ENCODE measurements at regions not wholly inside any gene's neighbourhood (a gene's known extent, or its start where the extent isn't known, plus 50 kb on each side); places are given as distances from the start of the nearest gene placed in this dataset.

DNA sequence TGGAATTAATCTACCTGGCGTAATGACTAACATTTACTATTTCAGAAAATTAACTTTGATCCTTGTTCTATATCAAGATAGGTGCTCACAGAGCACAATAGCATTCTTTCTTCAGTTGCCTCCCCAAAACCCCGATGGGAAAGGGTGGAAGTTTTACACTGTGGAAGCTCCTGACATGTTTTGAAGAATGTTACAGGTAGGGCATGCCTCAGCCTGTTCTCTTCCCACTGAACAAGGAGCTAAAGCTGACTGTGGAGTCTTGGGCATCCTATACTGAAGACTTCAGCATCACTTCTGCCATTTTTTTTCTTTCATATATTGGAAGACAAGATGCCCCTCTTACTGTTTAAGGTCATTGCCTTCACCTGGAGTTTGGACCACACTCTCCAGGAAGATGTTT is 211.2 kb downstream of the SPP2 start:
- H3K27ac ChIP-seq (ENCODE audit: insufficient read depth in 1 of 2, low read depth in 1 of 2, low read length in 2 of 2, poor library complexity in 1 of 2, severe bottlenecking in 2 of 2) = no peak overlapping the region
- ChIA-PET CTCF (no interaction called here), POLR2A (no interaction called here)
- no peaks in the 10 kb centered on the region for H3K36me3 ChIP-seq (ENCODE audit: control insufficient read depth in 4 of 4, insufficient read depth in 4 of 4, low read length in 3 of 4)
- no peak overlapping the region for H3K4me3 ChIP-seq (ENCODE audit: control insufficient read depth in 1 of 7, extremely low read depth in 1 of 7, insufficient read depth in 4 of 7, low read depth in 2 of 7, low read length in 6 of 7)
- H3K9me3 ChIP-seq (ENCODE audit: control extremely low read depth in 1 of 5, control insufficient read depth in 4 of 5, insufficient read depth in 2 of 5, low read depth in 1 of 5, low read length in 4 of 5) = no peaks in the 10 kb centered on the region
- no peak for DNase-seq
- 100% methylated on average over 1 of the region's 2 CpGs for WGBS (ENCODE audit: insufficient coverage)
- peaks cover 0 to 15% (median 8%) of the 10 kb centered on the region in 5 experiments for H3K27me3 ChIP-seq (replicated peaks in 2 of 5; ENCODE audit: control insufficient read depth in 4 of 5, insufficient read depth in 5 of 5, low read length in 4 of 5)
- H3K4me1 ChIP-seq (ENCODE audit: control extremely low read depth in 1 of 4, control insufficient read depth in 4 of 4, insufficient read depth in 4 of 4, low read length in 3 of 4) = no peaks in the 10 kb centered on the region

- POLR2A ChIA-PET = no interaction called here
- Histone ChIP-seq H3K4me3 (ENCODE audit: control insufficient read depth in 1 of 7, extremely low read depth in 1 of 7, insufficient read depth in 4 of 7, low read depth in 2 of 7, low read length in 6 of 7) (no peak overlapping the region), H3K27me3 (replicated peaks in 2 of 5; ENCODE audit: control insufficient read depth in 4 of 5, insufficient read depth in 5 of 5, low read length in 4 of 5) (peaks cover 2 to 21% (median 8%) of the 10 kb centered on the region in 5 experiments), H3K9me3 (ENCODE audit: control extremely low read depth in 1 of 5, control insufficient read depth in 4 of 5, insufficient read depth in 2 of 5, low read depth in 1 of 5, low read length in 4 of 5) (no peaks in the 10 kb centered on the region), H3K4me1 (ENCODE audit: control extremely low read depth in 1 of 4, control insufficient read depth in 4 of 4, insufficient read depth in 4 of 4, low read length in 3 of 4) (no peaks in the 10 kb centered on the region), H3K36me3 (ENCODE audit: control insufficient read depth in 4 of 4, insufficient read depth in 4 of 4, low read length in 3 of 4) (no peaks in the 10 kb centered on the region), H3K27ac (ENCODE audit: insufficient read depth in 1 of 2, low read depth in 1 of 2, low read length in 2 of 2, poor library complexity in 1 of 2, severe bottlenecking in 2 of 2) (no peak overlapping the region)
- 83% methylated on average over 1 of the region's 2 CpGs for WGBS (ENCODE audit: insufficient coverage)
- CTCF ChIA-PET = interaction anchor here (0.6 kb wide), 1 partner anchor 313 kb away, joined by 3 read pairs; no protein-coding TSS in a partner anchor
- DNase-seq = no peak
These were observed 208.9 kb downstream of the SPP2 start for GRCh38 chr2:234259440-234259839.

- no peak for DNase-seq
- no peak overlapping the region for H3K27ac ChIP-seq (ENCODE audit: insufficient read depth in 1 of 2, low read depth in 1 of 2, low read length in 2 of 2, poor library complexity in 1 of 2, severe bottlenecking in 2 of 2)
These were observed 208.2 kb downstream of the SPP2 start for GRCh38 chr2:234258562-234259141.

GRCh38 chr2:234257859-234258561 is 207.5 kb downstream of the SPP2 start:
- DNase-seq = peak; percentile 1 to 22 (median 14)
- Histone ChIP-seq H3K27ac (ENCODE audit: insufficient read depth in 1 of 2, low read depth in 1 of 2, low read length in 2 of 2, poor library complexity in 1 of 2, severe bottlenecking in 2 of 2) (no peak overlapping the region), H3K4me3 (ENCODE audit: control insufficient read depth in 1 of 7, extremely low read depth in 1 of 7, insufficient read depth in 4 of 7, low read depth in 2 of 7, low read length in 6 of 7) (no peak overlapping the region), H3K4me1 (ENCODE audit: control extremely low read depth in 1 of 4, control insufficient read depth in 4 of 4, insufficient read depth in 4 of 4, low read length in 3 of 4) (no peaks in the 10 kb centered on the region), H3K9me3 (ENCODE audit: control extremely low read depth in 1 of 5, control insufficient read depth in 4 of 5, insufficient read depth in 2 of 5, low read depth in 1 of 5, low read length in 4 of 5) (no peaks in the 10 kb centered on the region), H3K27me3 (replicated peaks in 2 of 5; ENCODE audit: control insufficient read depth in 4 of 5, insufficient read depth in 5 of 5, low read length in 4 of 5) (peaks cover 2 to 17% (median 8%) of the 10 kb centered on the region in 5 experiments), H3K36me3 (ENCODE audit: control insufficient read depth in 4 of 4, insufficient read depth in 4 of 4, low read length in 3 of 4) (no peaks in the 10 kb centered on the region)
- WGBS (ENCODE audit: insufficient coverage) = 62% methylated on average over 8 of the region's 10 CpGs
- ChIA-PET CTCF (interaction anchor here (1.4 kb wide), 1 partner anchor 9 kb away, joined by 4 read pairs; no protein-coding TSS in a partner anchor), POLR2A (interaction anchor here (0.7 kb wide), 1 partner anchor 827 kb away, joined by 3 read pairs; no protein-coding TSS in a partner anchor)

More at GRCh38 chr2:234258562-234259141, 208.2 kb downstream of the SPP2 start:
- ChIA-PET POLR2A (interaction anchor here (0.7 kb wide), 1 partner anchor 828 kb away, joined by 3 read pairs; no protein-coding TSS in a partner anchor), CTCF (interaction anchor here (1.4 kb wide), 1 partner anchor 8 kb away, joined by 4 read pairs; no protein-coding TSS in a partner anchor)
- Histone ChIP-seq H3K4me1 (ENCODE audit: control extremely low read depth in 1 of 4, control insufficient read depth in 4 of 4, insufficient read depth in 4 of 4, low read length in 3 of 4) (no peaks in the 10 kb centered on the region), H3K36me3 (ENCODE audit: control insufficient read depth in 4 of 4, insufficient read depth in 4 of 4, low read length in 3 of 4) (no peaks in the 10 kb centered on the region), H3K9me3 (ENCODE audit: control extremely low read depth in 1 of 5, control insufficient read depth in 4 of 5, insufficient read depth in 2 of 5, low read depth in 1 of 5, low read length in 4 of 5) (no peaks in the 10 kb centered on the region), H3K27me3 (replicated peaks in 2 of 5; ENCODE audit: control insufficient read depth in 4 of 5, insufficient read depth in 5 of 5, low read length in 4 of 5) (peaks cover 2 to 18% (median 8%) of the 10 kb centered on the region in 5 experiments), H3K4me3 (ENCODE audit: control insufficient read depth in 1 of 7, extremely low read depth in 1 of 7, insufficient read depth in 4 of 7, low read depth in 2 of 7, low read length in 6 of 7) (no peak overlapping the region)
- 93% methylated on average over 2 of the region's 5 CpGs for WGBS (ENCODE audit: insufficient coverage)

DNA sequence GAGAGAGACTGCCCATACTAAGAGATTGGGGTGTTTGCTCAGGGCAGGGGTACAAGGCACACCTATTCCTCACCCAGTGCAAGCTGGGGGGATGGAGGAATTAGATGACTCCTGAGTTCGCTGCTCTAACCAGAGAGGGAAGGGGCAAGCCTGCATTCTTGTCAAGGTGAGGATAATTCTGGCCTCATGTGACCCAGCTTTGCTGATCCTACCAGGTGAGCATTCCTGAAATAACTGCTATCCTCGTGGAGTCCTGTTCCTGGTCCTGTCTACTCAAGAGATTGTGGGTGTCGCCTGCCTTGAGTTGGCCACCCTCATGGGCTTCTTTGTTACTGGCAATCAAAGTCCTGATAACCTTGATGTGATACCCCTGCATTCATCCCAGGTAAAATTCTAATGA is 206.0 kb downstream of the SPP2 start:
- no peak for DNase-seq
- 68% methylated on average over 3 of the region's 3 CpGs for WGBS (ENCODE audit: insufficient coverage)
- no peak overlapping the region for H3K4me3 ChIP-seq (ENCODE audit: control insufficient read depth in 1 of 7, extremely low read depth in 1 of 7, insufficient read depth in 4 of 7, low read depth in 2 of 7, low read length in 6 of 7)
- H3K36me3 ChIP-seq (ENCODE audit: control insufficient read depth in 4 of 4, insufficient read depth in 4 of 4, low read length in 3 of 4) = no peaks in the 10 kb centered on the region
- ChIA-PET POLR2A (no interaction called here), CTCF (no interaction called here)
- H3K4me1 ChIP-seq (ENCODE audit: control extremely low read depth in 1 of 4, control insufficient read depth in 4 of 4, insufficient read depth in 4 of 4, low read length in 3 of 4) = no peaks in the 10 kb centered on the region
- no peaks in the 10 kb centered on the region for H3K9me3 ChIP-seq (ENCODE audit: control extremely low read depth in 1 of 5, control insufficient read depth in 4 of 5, insufficient read depth in 2 of 5, low read depth in 1 of 5, low read length in 4 of 5)
- H3K27me3 ChIP-seq (replicated peaks in 2 of 5; ENCODE audit: control insufficient read depth in 4 of 5, insufficient read depth in 5 of 5, low read length in 4 of 5) = peaks cover 3 to 24% (median 4%) of the 10 kb centered on the region in 5 experiments
- H3K27ac ChIP-seq (ENCODE audit: insufficient read depth in 1 of 2, low read depth in 1 of 2, low read length in 2 of 2, poor library complexity in 1 of 2, severe bottlenecking in 2 of 2) = no peak overlapping the region

DNA sequence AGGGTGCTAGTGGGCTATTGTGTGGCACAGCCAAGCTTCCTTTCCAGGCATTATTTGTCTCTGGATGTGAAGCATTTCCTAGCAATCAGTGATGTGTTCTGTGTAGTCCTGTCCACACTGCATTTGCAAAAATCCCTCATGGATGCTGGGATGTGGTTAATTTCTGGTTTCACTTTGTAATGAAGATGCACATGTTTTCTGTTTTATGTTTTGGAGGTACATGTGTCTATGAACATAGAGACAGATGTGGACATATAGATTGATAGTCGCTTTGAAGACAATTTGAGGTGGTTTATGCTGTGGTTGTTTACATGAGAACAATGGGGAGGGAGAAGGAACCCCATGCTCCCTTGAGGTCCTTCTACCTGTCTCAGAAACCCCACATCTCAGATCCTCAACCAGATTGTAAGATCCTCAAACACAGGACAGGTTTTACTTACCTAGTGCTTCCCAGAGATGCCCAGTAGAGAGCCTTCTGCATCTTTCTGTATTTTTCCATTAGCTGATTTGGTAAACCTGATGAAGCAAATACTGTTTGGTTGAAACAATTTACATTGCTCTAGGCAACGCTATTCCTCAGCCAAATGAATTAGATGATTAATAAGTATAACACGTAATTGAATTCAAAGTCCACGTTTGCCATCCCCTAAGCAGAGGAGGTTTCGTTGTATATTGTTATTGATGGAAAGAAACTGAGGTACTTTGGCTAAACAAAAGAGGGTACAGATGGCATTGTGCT is 204.4 kb downstream of the SPP2 start:
- Histone ChIP-seq H3K36me3 (ENCODE audit: control insufficient read depth in 4 of 4, insufficient read depth in 4 of 4, low read length in 3 of 4) (no peaks in the 10 kb centered on the region), H3K4me1 (ENCODE audit: control extremely low read depth in 1 of 4, control insufficient read depth in 4 of 4, insufficient read depth in 4 of 4, low read length in 3 of 4) (no peaks in the 10 kb centered on the region), H3K4me3 (ENCODE audit: control insufficient read depth in 1 of 7, extremely low read depth in 1 of 7, insufficient read depth in 4 of 7, low read depth in 2 of 7, low read length in 6 of 7) (no peak overlapping the region), H3K27ac (ENCODE audit: insufficient read depth in 1 of 2, low read depth in 1 of 2, low read length in 2 of 2, poor library complexity in 1 of 2, severe bottlenecking in 2 of 2) (no peak overlapping the region), H3K9me3 (ENCODE audit: control extremely low read depth in 1 of 5, control insufficient read depth in 4 of 5, insufficient read depth in 2 of 5, low read depth in 1 of 5, low read length in 4 of 5) (no peaks in the 10 kb centered on the region), H3K27me3 (replicated peaks in 2 of 5; ENCODE audit: control insufficient read depth in 4 of 5, insufficient read depth in 5 of 5, low read length in 4 of 5) (peaks cover 3 to 24% (median 4%) of the 10 kb centered on the region in 5 experiments)
- POLR2A ChIA-PET = no interaction called here
- WGBS (ENCODE audit: insufficient coverage) = 96% methylated on average over 4 of the region's 5 CpGs
- CTCF ChIA-PET = interaction anchor here (0.6 kb wide), 1 partner anchor 761 kb away, joined by 3 read pairs; no protein-coding TSS in a partner anchor
- no peak for DNase-seq
